ENCODE measurements at regions not wholly inside any gene's neighbourhood (a gene's known extent, or its start where the extent isn't known, plus 50 kb on each side); places are given as distances from the start of the nearest gene placed in this dataset.

- Histone ChIP-seq H3K27me3 (replicated peaks in 1 of 4; ENCODE audit: control insufficient read depth in 3 of 4, extremely low read depth in 1 of 4, insufficient read depth in 3 of 4, low read length in 3 of 4) (no peaks in the 10 kb centered on the region; a peak in 1 of 7 replicates), H4K8ac (ENCODE audit: extremely low read depth, insufficient read depth, low read length) (no peak overlapping the region), H4K5ac (ENCODE audit: insufficient read length, low read depth, low read length) (no peak overlapping the region), H3K36me3 (ENCODE audit: control insufficient read depth in 2 of 4, insufficient read depth in 4 of 4, low read length in 3 of 4) (no peaks in the 10 kb centered on the region), H3K9me3 (ENCODE audit: insufficient read depth in 2 of 2, low read depth in 1 of 2, low read length in 1 of 2) (no peaks in the 10 kb centered on the region), H3K4me2 (ENCODE audit: insufficient read depth in 1 of 2, low read depth in 2 of 2, low read length in 2 of 2) (no peak overlapping the region), H3K79me2 (ENCODE audit: control insufficient read depth in 1 of 2, insufficient read depth in 2 of 2, low read length in 2 of 2) (no peaks in the 10 kb centered on the region), H3K18ac (ENCODE audit: extremely low read depth, low read length) (no peak overlapping the region), H3K9ac (replicated peaks in 1 of 4; ENCODE audit: extremely low read depth in 1 of 4, low read depth in 3 of 4, low read length in 3 of 4) (no peak overlapping the region), H2BK5ac (ENCODE audit: low read depth, low read length) (no peak overlapping the region), H3K23me2 (ENCODE audit: low read depth, low read length) (no peaks in the 10 kb centered on the region), H3K56ac (replicated peaks; ENCODE audit: insufficient read length, low read depth, low read length) (no peak overlapping the region), H2BK15ac (ENCODE audit: low read length) (no peak overlapping the region), H3K4me1 (replicated peaks in 1 of 4; ENCODE audit: control insufficient read depth in 3 of 4, insufficient read depth in 4 of 4, low read length in 3 of 4) (no peaks in the 10 kb centered on the region), H3K27ac (ENCODE audit: low read depth, low read length) (no peak overlapping the region), H2AK5ac (ENCODE audit: low read depth, low read length) (no peak overlapping the region), H2AFZ (ENCODE audit: low read length) (no peak overlapping the region), H4K20me1 (replicated peaks in 1 of 2; ENCODE audit: control insufficient read depth in 1 of 2, insufficient read depth in 2 of 2, low read length in 2 of 2) (no peaks in the 10 kb centered on the region), H3K23ac (ENCODE audit: insufficient read length) (no peak overlapping the region), H4K91ac (replicated peaks; ENCODE audit: insufficient read length, low read length) (no peak overlapping the region), H3K79me1 (ENCODE audit: low read depth, low read length) (no peaks in the 10 kb centered on the region), H3K4me3 (ENCODE audit: extremely low read depth in 1 of 4, insufficient read depth in 2 of 4, low read depth in 3 of 4, low read length in 4 of 4) (no peak overlapping the region), H2BK12ac (ENCODE audit: low read depth, low read length) (no peak overlapping the region), H3K14ac (ENCODE audit: insufficient read length) (no peak overlapping the region), H3K4ac (replicated peaks; ENCODE audit: insufficient read length, low read depth, low read length) (no peak overlapping the region), H2BK120ac (replicated peaks; ENCODE audit: low read depth, low read length) (no peak overlapping the region), H2BK20ac (ENCODE audit: low read length) (no peak overlapping the region)
- 83% methylated on average over 2 of the region's 2 CpGs; no CpG with 5 or more reads in 1 of the 2 experiments for WGBS, 2 experiments (ENCODE audit: extremely low coverage in 1 of 2, insufficient coverage in 1 of 2, insufficient read length in 1 of 2, insufficient replicate concordance in 2 of 2, low coverage in 1 of 2, low lambda C conversion rate in 2 of 2, missing lambda C conversion rate in 1 of 2)
- CTCF ChIA-PET (ENCODE audit: partially characterized antibody), result interaction anchor here (1.5 kb wide), 1 partner anchor 8 kb away, joined by 5 read pairs; no protein-coding TSS in a partner anchor
- DNase-seq (ENCODE audit: low read depth in 1 of 2, low spot score in 2 of 2) (no peak), FAIRE-seq (no peak)
- no peak for TF ChIP-seq RFX5 (IDR thresholded peaks at IDR 0.05; ENCODE audit: borderline replicate concordance, low read depth, low read length)
- TF ChIP-seq SIRT6 (IDR thresholded peaks at IDR 0.05; ENCODE audit: low read length), result no peak
- TF ChIP-seq EGR1 (IDR thresholded peaks at IDR 0.05; ENCODE audit: borderline replicate concordance, low read depth, low read length), result no peak
- POLR2A ChIA-PET (ENCODE audit: partially characterized antibody), result no interaction called here
Observed at GRCh38 chr6:137731600-137731959, 135.5 kb upstream of the TNFAIP3 start.

Data from H1 (cell line).